ENCODE measurements at regions not wholly inside any gene's neighbourhood (a gene's known extent, or its start where the extent isn't known, plus 50 kb on each side); places are given as distances from the start of the nearest gene placed in this dataset.

- WGBS, 2 donors (ENCODE audit: extremely low coverage in 2 of 2, insufficient read length in 2 of 2, insufficient replicate concordance in 1 of 2): no CpG with 5 or more reads among the region's 1 CpG
- no peak overlapping the region for H3K14ac ChIP-seq (ENCODE audit: low read length)
- H2BK12ac ChIP-seq (ENCODE audit: low read length): no peak overlapping the region
- no peaks in the 10 kb centered on the region for H3K4me1 ChIP-seq (ENCODE audit: control insufficient read depth in 2 of 2, insufficient read depth in 1 of 2, low read depth in 1 of 2, low read length in 2 of 2)
- no peaks in the 10 kb centered on the region for H3K36me3 ChIP-seq (replicated peaks in 1 of 2; ENCODE audit: control insufficient read depth in 2 of 2, insufficient read depth in 2 of 2, low read length in 2 of 2)
- no peak overlapping the region for H2BK120ac ChIP-seq (ENCODE audit: low read depth, low read length)
- H3K79me1 ChIP-seq (ENCODE audit: low read depth, low read length): no peaks in the 10 kb centered on the region
- H3K18ac ChIP-seq (ENCODE audit: low read length): no peak overlapping the region
- no peak overlapping the region for H3K4ac ChIP-seq (ENCODE audit: low read length)
- no peak overlapping the region for H3K9ac ChIP-seq (ENCODE audit: low read depth, low read length, poor library complexity)
- H3K27ac ChIP-seq (replicated peaks; ENCODE audit: low read length): no peak overlapping the region
- no peak for DNase-seq (ENCODE audit: low spot score)
- no peak overlapping the region for H3K4me3 ChIP-seq (ENCODE audit: low read length in 2 of 2)
- H3K4me2 ChIP-seq (ENCODE audit: insufficient read depth, low read length, poor library complexity, severe bottlenecking): no peak overlapping the region
- no peak overlapping the region for H2BK5ac ChIP-seq (ENCODE audit: low read length)
- H3K9me3 ChIP-seq (replicated peaks in 1 of 2; ENCODE audit: control insufficient read depth in 2 of 2, insufficient read depth in 1 of 2, low read depth in 1 of 2, low read length in 2 of 2): no peaks in the 10 kb centered on the region
- H3K23ac ChIP-seq (ENCODE audit: low read depth, low read length, poor library complexity): no peak overlapping the region
- no peak overlapping the region for H4K8ac ChIP-seq (ENCODE audit: low read depth, low read length)
- no peak overlapping the region for H2BK15ac ChIP-seq (ENCODE audit: low read length)
- no peak overlapping the region for H4K91ac ChIP-seq (ENCODE audit: low read depth, low read length, poor library complexity)
- H2AFZ ChIP-seq (ENCODE audit: low read length): no peak overlapping the region
- no peaks in the 10 kb centered on the region for H3K27me3 ChIP-seq (ENCODE audit: control insufficient read depth in 3 of 3, insufficient read depth in 3 of 3, low read depth in 1 of 3, low read length in 3 of 3)
- no peak overlapping the region for H2AK5ac ChIP-seq (ENCODE audit: low read depth, low read length)
Observed at GRCh38 chr20:40592941-40593340, 96.1 kb downstream of the MAFB start.

- Histone ChIP-seq H3K27me3 (ENCODE audit: control insufficient read depth in 3 of 3, insufficient read depth in 3 of 3, low read depth in 1 of 3, low read length in 3 of 3) (no peaks in the 10 kb centered on the region), H3K9me3 (replicated peaks in 1 of 2; ENCODE audit: control insufficient read depth in 2 of 2, insufficient read depth in 1 of 2, low read depth in 1 of 2, low read length in 2 of 2) (no peaks in the 10 kb centered on the region), H3K27ac (replicated peaks; ENCODE audit: low read length) (no peak overlapping the region), H3K14ac (ENCODE audit: low read length) (no peak overlapping the region), H2BK15ac (ENCODE audit: low read length) (no peak overlapping the region), H4K8ac (ENCODE audit: low read depth, low read length) (no peak overlapping the region), H3K36me3 (replicated peaks in 1 of 2; ENCODE audit: control insufficient read depth in 2 of 2, insufficient read depth in 2 of 2, low read length in 2 of 2) (no peaks in the 10 kb centered on the region), H2BK5ac (ENCODE audit: low read length) (no peak overlapping the region), H2BK120ac (ENCODE audit: low read depth, low read length) (no peak overlapping the region), H2AK5ac (ENCODE audit: low read depth, low read length) (no peak overlapping the region), H3K18ac (ENCODE audit: low read length) (no peak overlapping the region), H3K4ac (ENCODE audit: low read length) (no peak overlapping the region), H3K4me3 (ENCODE audit: low read length in 2 of 2) (no peak overlapping the region), H2BK12ac (ENCODE audit: low read length) (no peak overlapping the region), H3K79me1 (ENCODE audit: low read depth, low read length) (no peaks in the 10 kb centered on the region), H2AFZ (ENCODE audit: low read length) (no peak overlapping the region), H3K4me1 (ENCODE audit: control insufficient read depth in 2 of 2, insufficient read depth in 1 of 2, low read depth in 1 of 2, low read length in 2 of 2) (no peaks in the 10 kb centered on the region), H3K23ac (ENCODE audit: low read depth, low read length, poor library complexity) (no peak overlapping the region), H4K91ac (ENCODE audit: low read depth, low read length, poor library complexity) (no peak overlapping the region), H3K4me2 (ENCODE audit: insufficient read depth, low read length, poor library complexity, severe bottlenecking) (no peak overlapping the region), H3K9ac (ENCODE audit: low read depth, low read length, poor library complexity) (no peak overlapping the region)
- DNase-seq (ENCODE audit: low spot score): no peak
- WGBS, 2 donors (ENCODE audit: extremely low coverage in 2 of 2, insufficient read length in 2 of 2, insufficient replicate concordance in 1 of 2): no CpG with 5 or more reads among the region's 1 CpG
Observed at GRCh38 chr20:40591536-40591935, 97.5 kb downstream of the MAFB start.

- H3K9ac ChIP-seq (ENCODE audit: low read depth, low read length, poor library complexity): no peak overlapping the region
- H2BK120ac ChIP-seq (ENCODE audit: low read depth, low read length): no peak overlapping the region
- H2AFZ ChIP-seq (ENCODE audit: low read length): no peak overlapping the region
- no peaks in the 10 kb centered on the region for H3K27me3 ChIP-seq (ENCODE audit: control insufficient read depth in 3 of 3, insufficient read depth in 3 of 3, low read depth in 1 of 3, low read length in 3 of 3)
- no peak overlapping the region for H3K4ac ChIP-seq (ENCODE audit: low read length)
- no peak overlapping the region for H2BK15ac ChIP-seq (ENCODE audit: low read length)
- no peak for DNase-seq (ENCODE audit: low spot score)
- H4K91ac ChIP-seq (ENCODE audit: low read depth, low read length, poor library complexity): no peak overlapping the region
- H3K79me1 ChIP-seq (ENCODE audit: low read depth, low read length): no peaks in the 10 kb centered on the region
- H3K4me2 ChIP-seq (ENCODE audit: insufficient read depth, low read length, poor library complexity, severe bottlenecking): no peak overlapping the region
- H3K4me1 ChIP-seq (ENCODE audit: control insufficient read depth in 2 of 2, insufficient read depth in 1 of 2, low read depth in 1 of 2, low read length in 2 of 2): no peaks in the 10 kb centered on the region
- H3K18ac ChIP-seq (ENCODE audit: low read length): no peak overlapping the region
- H3K4me3 ChIP-seq (ENCODE audit: low read length in 2 of 2): no peak overlapping the region
- no peak overlapping the region for H2BK5ac ChIP-seq (ENCODE audit: low read length)
- no CpG with 5 or more reads among the region's 1 CpG for WGBS, 2 donors (ENCODE audit: extremely low coverage in 2 of 2, insufficient read length in 2 of 2, insufficient replicate concordance in 1 of 2)
- no peak overlapping the region for H3K23ac ChIP-seq (ENCODE audit: low read depth, low read length, poor library complexity)
- no peak overlapping the region for H2BK12ac ChIP-seq (ENCODE audit: low read length)
- H2AK5ac ChIP-seq (ENCODE audit: low read depth, low read length): no peak overlapping the region
- H3K9me3 ChIP-seq (replicated peaks in 1 of 2; ENCODE audit: control insufficient read depth in 2 of 2, insufficient read depth in 1 of 2, low read depth in 1 of 2, low read length in 2 of 2): no peaks in the 10 kb centered on the region
- H4K8ac ChIP-seq (ENCODE audit: low read depth, low read length): no peak overlapping the region
- H3K27ac ChIP-seq (replicated peaks; ENCODE audit: low read length): no peak overlapping the region
- no peaks in the 10 kb centered on the region for H3K36me3 ChIP-seq (replicated peaks in 1 of 2; ENCODE audit: control insufficient read depth in 2 of 2, insufficient read depth in 2 of 2, low read length in 2 of 2)
- H3K14ac ChIP-seq (ENCODE audit: low read length): no peak overlapping the region
Observed at GRCh38 chr20:40591119-40591518, 97.9 kb downstream of the MAFB start.

DNA sequence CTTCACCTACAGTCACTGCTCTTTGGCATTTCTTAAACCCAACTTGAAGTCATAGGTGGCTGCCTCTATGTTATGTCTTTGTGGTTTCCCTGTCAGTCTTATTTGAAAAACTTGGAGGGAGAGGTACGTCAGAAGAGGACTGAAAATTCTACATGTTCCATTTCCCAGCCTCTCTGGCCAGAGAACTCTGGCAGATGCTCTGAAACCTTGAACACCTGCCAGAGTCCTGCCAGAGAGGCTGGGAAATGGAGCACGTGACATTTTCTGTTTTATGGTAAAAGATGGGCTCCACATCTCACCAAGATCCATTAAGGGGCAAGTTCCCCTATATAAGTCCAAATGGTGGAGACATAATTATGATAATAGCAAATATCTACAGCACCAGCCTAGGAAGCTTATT is 99.5 kb downstream of the MAFB start:
- Histone ChIP-seq H3K14ac (ENCODE audit: low read length) (no peak overlapping the region), H3K27me3 (ENCODE audit: control insufficient read depth in 3 of 3, insufficient read depth in 3 of 3, low read depth in 1 of 3, low read length in 3 of 3) (no peaks in the 10 kb centered on the region), H3K23ac (ENCODE audit: low read depth, low read length, poor library complexity) (no peak overlapping the region), H2AFZ (ENCODE audit: low read length) (no peak overlapping the region), H3K9me3 (replicated peaks in 1 of 2; ENCODE audit: control insufficient read depth in 2 of 2, insufficient read depth in 1 of 2, low read depth in 1 of 2, low read length in 2 of 2) (no peaks in the 10 kb centered on the region), H2BK15ac (ENCODE audit: low read length) (no peak overlapping the region), H3K4ac (ENCODE audit: low read length) (no peak overlapping the region), H4K91ac (ENCODE audit: low read depth, low read length, poor library complexity) (no peak overlapping the region), H2BK120ac (ENCODE audit: low read depth, low read length) (no peak overlapping the region), H3K36me3 (replicated peaks in 1 of 2; ENCODE audit: control insufficient read depth in 2 of 2, insufficient read depth in 2 of 2, low read length in 2 of 2) (no peaks in the 10 kb centered on the region), H3K27ac (replicated peaks; ENCODE audit: low read length) (no peak overlapping the region), H3K79me1 (ENCODE audit: low read depth, low read length) (no peaks in the 10 kb centered on the region), H2BK5ac (ENCODE audit: low read length) (no peak overlapping the region), H2BK12ac (ENCODE audit: low read length) (no peak overlapping the region), H4K8ac (ENCODE audit: low read depth, low read length) (no peak overlapping the region), H3K9ac (ENCODE audit: low read depth, low read length, poor library complexity) (no peak overlapping the region), H3K4me1 (ENCODE audit: control insufficient read depth in 2 of 2, insufficient read depth in 1 of 2, low read depth in 1 of 2, low read length in 2 of 2) (no peaks in the 10 kb centered on the region), H3K4me3 (ENCODE audit: low read length in 2 of 2) (no peak overlapping the region), H2AK5ac (ENCODE audit: low read depth, low read length) (no peak overlapping the region), H3K4me2 (ENCODE audit: insufficient read depth, low read length, poor library complexity, severe bottlenecking) (no peak overlapping the region), H3K18ac (ENCODE audit: low read length) (no peak overlapping the region)
- no peak for DNase-seq (ENCODE audit: low spot score)
- no CpG with 5 or more reads among the region's 2 CpGs for WGBS, 2 donors (ENCODE audit: extremely low coverage in 2 of 2, insufficient read length in 2 of 2, insufficient replicate concordance in 1 of 2)

All from neuronal stem cell (in vitro differentiated cells).